LNCAP (cell line): ENCODE measurements at regions not wholly inside any gene's neighbourhood (a gene's known extent, or its start where the extent isn't known, plus 50 kb on each side); places are given as distances from the start of the nearest gene placed in this dataset.

ENCODE experiments used
- TF ChIP-seq, protein P1 (sequence below): fragments of 450-650 bp; IDR thresholded peaks from 2 replicates; pipeline ENCODE4 v1.5.1; 2017; ENCODE audit warnings: mild to moderate bottlenecking

DNA sequence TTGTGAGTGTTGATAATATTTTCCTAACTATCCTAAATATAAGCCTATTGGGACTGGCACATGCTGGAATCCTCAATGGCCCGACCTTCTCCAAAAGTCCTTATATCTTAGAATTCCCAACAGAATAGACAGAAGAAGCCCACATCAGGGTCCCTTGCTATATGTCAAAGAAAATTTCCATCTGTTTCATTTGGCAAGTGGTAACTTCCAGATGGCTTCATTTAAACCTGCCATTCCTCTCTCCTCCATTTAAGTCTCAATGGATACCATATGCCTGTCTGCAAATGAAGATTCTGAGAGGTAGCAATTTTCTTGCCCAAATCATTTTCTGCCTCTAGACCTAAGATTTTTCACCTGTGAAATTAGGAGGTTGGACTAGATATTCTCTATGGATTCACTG is 73.1 kb upstream of the KCNA4 start:
- TF ChIP-seq, protein P1, sequence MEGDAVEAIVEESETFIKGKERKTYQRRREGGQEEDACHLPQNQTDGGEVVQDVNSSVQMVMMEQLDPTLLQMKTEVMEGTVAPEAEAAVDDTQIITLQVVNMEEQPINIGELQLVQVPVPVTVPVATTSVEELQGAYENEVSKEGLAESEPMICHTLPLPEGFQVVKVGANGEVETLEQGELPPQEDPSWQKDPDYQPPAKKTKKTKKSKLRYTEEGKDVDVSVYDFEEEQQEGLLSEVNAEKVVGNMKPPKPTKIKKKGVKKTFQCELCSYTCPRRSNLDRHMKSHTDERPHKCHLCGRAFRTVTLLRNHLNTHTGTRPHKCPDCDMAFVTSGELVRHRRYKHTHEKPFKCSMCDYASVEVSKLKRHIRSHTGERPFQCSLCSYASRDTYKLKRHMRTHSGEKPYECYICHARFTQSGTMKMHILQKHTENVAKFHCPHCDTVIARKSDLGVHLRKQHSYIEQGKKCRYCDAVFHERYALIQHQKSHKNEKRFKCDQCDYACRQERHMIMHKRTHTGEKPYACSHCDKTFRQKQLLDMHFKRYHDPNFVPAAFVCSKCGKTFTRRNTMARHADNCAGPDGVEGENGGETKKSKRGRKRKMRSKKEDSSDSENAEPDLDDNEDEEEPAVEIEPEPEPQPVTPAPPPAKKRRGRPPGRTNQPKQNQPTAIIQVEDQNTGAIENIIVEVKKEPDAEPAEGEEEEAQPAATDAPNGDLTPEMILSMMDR: no peak

DNA sequence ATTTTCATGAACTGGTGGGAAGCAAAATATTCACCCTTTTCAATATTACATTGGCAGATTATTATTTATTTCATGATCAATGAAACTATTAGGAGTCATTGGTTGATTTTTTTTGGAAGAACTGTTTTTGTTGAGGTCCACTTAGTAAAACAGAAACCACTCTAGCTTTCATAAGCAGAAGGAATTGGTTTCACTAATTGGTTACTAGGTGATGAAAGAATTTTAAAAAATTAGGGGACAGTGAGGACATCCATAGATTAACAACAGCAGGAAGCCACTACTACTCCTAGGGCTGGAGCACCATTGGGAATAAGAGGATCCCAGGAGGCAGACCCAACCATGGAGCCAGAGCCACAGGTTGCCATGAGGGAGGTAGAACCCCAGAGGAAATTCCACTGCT is 74.4 kb upstream of the KCNA4 start:
- TF ChIP-seq, protein P1: no peak

DNA sequence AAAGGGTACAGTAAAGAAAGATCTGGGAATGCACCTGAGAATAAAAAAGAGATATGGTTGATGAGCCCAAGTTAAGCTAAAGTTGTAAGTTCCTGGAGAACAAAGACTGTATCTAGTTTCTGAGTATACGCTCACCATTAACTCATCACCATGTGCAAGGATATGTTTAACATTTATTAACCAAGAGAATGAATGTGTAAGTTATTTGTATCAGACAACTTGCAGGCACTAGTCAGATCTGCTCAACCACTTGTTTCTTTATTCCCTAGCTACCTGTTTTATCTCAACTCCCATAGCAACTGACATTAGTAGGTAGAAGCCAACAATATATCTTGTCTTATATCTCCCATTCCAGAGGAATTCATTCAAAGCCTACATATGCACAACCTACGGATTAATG is 74.9 kb upstream of the KCNA4 start:
- TF ChIP-seq, protein P1: no peak

DNA sequence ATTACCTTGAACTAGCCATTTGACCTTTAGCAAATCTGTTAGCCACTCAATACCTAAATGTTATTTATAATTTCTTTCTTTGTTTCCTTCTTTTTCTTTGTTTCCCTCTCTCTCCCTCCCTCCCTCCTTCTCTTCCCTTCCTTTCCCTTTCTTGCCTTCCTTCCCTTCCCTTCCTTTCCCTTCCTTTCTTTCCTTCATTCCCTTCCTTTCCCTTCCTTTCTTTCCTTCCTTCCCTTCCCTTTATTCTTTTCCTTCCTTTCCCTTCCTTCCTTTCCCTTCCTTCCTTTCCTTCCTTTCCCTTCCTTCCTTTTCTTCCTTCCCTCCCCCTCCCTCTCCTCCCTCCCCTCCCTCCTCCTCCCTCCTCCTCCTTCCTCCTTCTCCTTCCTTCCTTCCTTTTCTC is 75.7 kb upstream of the KCNA4 start:
- TF ChIP-seq, protein P1: no peak

DNA sequence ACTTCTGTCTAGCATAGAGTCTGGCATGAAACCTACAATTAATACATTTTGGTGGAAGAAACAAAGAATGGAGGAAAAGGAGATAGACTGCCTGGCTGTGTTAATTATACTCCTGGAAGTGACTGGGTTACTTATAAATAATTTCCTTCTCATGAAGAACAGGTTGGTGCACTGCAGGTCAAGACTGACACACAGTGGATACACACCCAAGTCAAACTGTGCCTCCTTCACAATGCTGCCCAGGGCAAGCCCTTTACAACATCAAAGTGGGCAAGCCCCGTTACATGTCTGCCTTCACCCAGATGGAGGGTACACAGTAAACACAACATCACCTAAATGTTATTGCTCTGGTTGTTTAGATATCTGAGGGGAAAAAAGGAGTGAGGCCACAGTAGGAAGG is 83.7 kb upstream of the KCNA4 start:
- TF ChIP-seq, protein P1: no peak

DNA sequence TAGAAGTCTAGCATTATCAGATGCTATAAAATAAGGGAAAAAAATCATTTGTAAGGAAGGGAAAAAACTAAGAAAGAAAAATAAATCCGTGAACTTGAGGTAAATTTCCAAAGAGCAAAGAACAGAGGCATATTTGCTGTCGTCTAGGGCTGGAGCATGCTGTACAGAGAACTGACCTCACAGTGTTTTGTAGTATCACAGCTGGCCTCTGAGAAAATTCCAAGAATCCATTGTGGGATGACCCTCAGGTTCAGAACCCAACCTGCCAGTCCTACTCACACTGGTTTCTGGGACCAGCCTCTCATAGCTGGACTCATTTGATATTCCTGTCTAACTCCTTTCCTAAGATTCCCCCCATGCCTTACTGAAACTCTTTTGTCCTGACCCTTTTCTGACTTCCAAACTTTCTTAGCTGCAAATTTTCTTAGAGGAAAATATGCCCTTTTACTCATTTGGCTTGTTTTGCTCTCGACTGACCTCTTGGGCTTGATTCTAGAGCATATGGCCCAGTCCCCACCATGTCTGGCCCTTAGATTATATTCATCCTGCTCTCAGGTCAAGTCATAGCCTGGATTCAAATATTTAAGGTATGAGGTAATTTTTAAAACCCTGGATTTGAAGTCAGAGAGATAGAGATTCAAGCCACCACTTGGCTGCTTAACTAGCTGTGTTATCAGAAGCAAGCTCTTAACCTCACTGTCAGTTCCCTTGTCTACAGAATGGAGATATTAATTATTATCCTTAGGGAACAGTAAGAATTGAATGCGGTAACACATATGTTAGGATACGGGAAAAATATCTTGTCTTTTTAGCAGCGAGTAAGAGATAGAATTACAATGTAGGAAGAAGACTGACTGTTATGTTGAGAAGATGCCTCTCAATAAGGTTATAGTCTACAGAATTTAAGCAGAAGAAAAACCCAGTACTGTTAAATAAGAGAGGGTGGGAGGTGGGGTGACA is 89.7 kb upstream of the KCNA4 start:
- TF ChIP-seq, protein P1: no peak

DNA sequence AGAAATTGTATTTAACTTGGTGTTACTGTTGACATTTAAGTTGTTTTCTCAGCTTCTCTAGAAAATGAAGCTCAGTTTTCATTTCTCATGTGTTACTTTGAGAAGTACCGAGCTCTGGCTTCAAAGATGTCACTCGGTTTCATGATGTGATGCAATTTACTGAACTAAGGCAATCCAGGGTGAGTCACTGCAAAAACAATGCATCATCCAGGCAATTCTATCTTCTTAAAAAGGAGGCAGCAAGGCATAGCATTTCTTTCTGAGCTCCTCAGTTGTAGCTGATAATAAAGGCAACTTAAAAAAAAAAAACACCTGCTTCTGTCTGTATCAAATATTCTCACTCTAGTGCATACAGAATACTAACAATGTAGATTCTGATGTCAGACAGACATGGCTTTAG is 91.1 kb upstream of the KCNA4 start:
- TF ChIP-seq, protein P1: no peak
